Esophagus muscularis mucosa (tissue), 4 donors: ENCODE measurements at regions not wholly inside any gene's neighbourhood (a gene's known extent, or its start where the extent isn't known, plus 50 kb on each side); places are given as distances from the start of the nearest gene placed in this dataset.

ENCODE experiments used
- DNase-seq: peaks from one replicate; pipeline ENCODE4 v3.0.0-alpha.2; 2017; ENCODE audit errors: extremely low spot score
- H3K27ac ChIP-seq, 4 donors: fragments of 200-600 bp; sonication (generic); replicated peaks in 1 of 4; 1 replicate in 3 of 4; 2 replicates in 1 of 4; pipeline ENCODE4 v1.5.1; 2016 to 2019; ENCODE audit warnings: mild to moderate bottlenecking in 1 of 4
- H3K27me3 ChIP-seq, 4 donors: fragments of 200-600 bp; sonication (generic); one replicate each; pipeline versions ENCODE4 v1.5.1 to v1.6.0; 2016 to 2019
- H3K36me3 ChIP-seq, 4 donors: fragments of 200-600 bp; sonication (generic); one replicate each; pipeline ENCODE4 v1.5.1; 2016 to 2019
- H3K4me1 ChIP-seq, 4 donors: fragments of 200-600 bp; sonication (generic); one replicate each; pipeline ENCODE4 v1.5.1; 2016 to 2019
- H3K4me3 ChIP-seq, 4 donors: fragments of 200-600 bp; sonication (generic); 1 replicate in 2 of 4; 2 replicates in 2 of 4; pipeline ENCODE4 v1.5.1; 2016 to 2019; ENCODE audit warnings: mild to moderate bottlenecking in 4 of 4, moderate library complexity in 1 of 4
- H3K9me3 ChIP-seq, 4 donors: fragments of 200-600 bp; sonication (generic); 1 replicate in 3 of 4; 2 replicates in 1 of 4; pipeline ENCODE4 v1.5.1; 2016 to 2019
- CTCF ChIP-seq, 3 experiments: fragments of 200-600 bp in 2 of 3; fragments of 450-650 bp in 1 of 3; sonication (generic) in 2 of 3; IDR thresholded peaks; one replicate each; pipeline ENCODE4 v1.5.1; 2017 to 2019; ENCODE audit warnings: antibody characterized with exemption in 3 of 3, mild to moderate bottlenecking in 2 of 3, moderate library complexity in 1 of 3
- EP300 ChIP-seq: sonication (generic); formaldehyde crosslinking; IDR thresholded peaks from one replicate; pipeline ENCODE4 v1.6.1; 2017; ENCODE audit warnings: antibody characterized with exemption
- POLR2A ChIP-seq: fragments of 450-650 bp; IDR thresholded peaks from one replicate; pipeline ENCODE4 v1.6.1; 2017; ENCODE audit warnings: antibody characterized with exemption, moderate library complexity, mild to moderate bottlenecking, low read depth
- POLR2AphosphoS5 ChIP-seq, 2 donors: sonication (generic); formaldehyde crosslinking; IDR thresholded peaks; one replicate each; pipeline ENCODE4 v1.6.1; 2017; ENCODE audit warnings: antibody characterized with exemption in 2 of 2
- WGBS: methylation state at CpG from one replicate; pipeline ENCODE4 v1.1.5; 2018; 5-methylcytosine and 5-hydroxymethylcytosine counted together
- intact Hi-C: fragments of 100-400 bp; cut with DNase I; formaldehyde crosslinking; loops from one replicate; pipeline ENCODE4 v1.15.1; 2023

- no peaks in the 10 kb centered on the region for H3K9me3 ChIP-seq
- TF ChIP-seq POLR2AphosphoS5 (IDR thresholded peaks at IDR 0.05) (no peak), CTCF (IDR thresholded peaks at IDR 0.05) (no peak), POLR2A (no peak)
- peaks cover 0 to 25% (median 0%) of the 10 kb centered on the region in 4 donors for H3K27me3 ChIP-seq
- H3K27ac ChIP-seq: no peak overlapping the region
- no peak for DNase-seq
- H3K4me3 ChIP-seq: no peak overlapping the region
- 92% methylated on average over 2 of the region's 2 CpGs for WGBS
- intact Hi-C loops: no loop called here
- H3K4me1 ChIP-seq: peaks cover 0 to 13% (median 11%) of the 10 kb centered on the region in 4 donors
- no peaks in the 10 kb centered on the region for H3K36me3 ChIP-seq
Measured at GRCh38 chr6:160927416-160927815, 64.2 kb upstream of the MAP3K4 start.

- no peak for DNase-seq
- intact Hi-C loops: no loop called here
- Histone ChIP-seq H3K27me3 (peaks cover 0 to 25% (median 0%) of the 10 kb centered on the region in 4 donors), H3K4me1 (peaks cover 0 to 13% (median 11%) of the 10 kb centered on the region in 4 donors), H3K9me3 (no peaks in the 10 kb centered on the region), H3K4me3 (no peak overlapping the region), H3K27ac (no peak overlapping the region), H3K36me3 (no peaks in the 10 kb centered on the region)
- TF ChIP-seq POLR2A (no peak), EP300 (no peak), POLR2AphosphoS5 (IDR thresholded peaks at IDR 0.05) (no peak), CTCF (IDR thresholded peaks at IDR 0.05) (no peak)
- 87% methylated on average over 3 of the region's 3 CpGs for WGBS
Measured at GRCh38 chr6:160929361-160929760, 62.2 kb upstream of the MAP3K4 start.

GRCh38 chr6:160929831-160930230, 61.7 kb upstream of the MAP3K4 start:
- DNase-seq: no peak
- Histone ChIP-seq H3K4me1 (peaks cover 0 to 13% (median 11%) of the 10 kb centered on the region in 4 donors), H3K27me3 (peaks cover 0 to 25% (median 0%) of the 10 kb centered on the region in 4 donors), H3K36me3 (no peaks in the 10 kb centered on the region), H3K27ac (no peak overlapping the region), H3K9me3 (no peaks in the 10 kb centered on the region), H3K4me3 (no peak overlapping the region)
- intact Hi-C loops: loop anchor here (2.0 to 10.0 kb wide), 3 partner anchors 63 to 445 kb away; no protein-coding TSS in a partner anchor
- TF ChIP-seq CTCF (IDR thresholded peaks at IDR 0.05): no peak
- no peak for TF ChIP-seq POLR2A
- no peak for TF ChIP-seq EP300
- TF ChIP-seq POLR2AphosphoS5 (IDR thresholded peaks at IDR 0.05): no peak
- 79% methylated on average over 3 of the region's 3 CpGs for WGBS

- H3K36me3 ChIP-seq: no peaks in the 10 kb centered on the region
- intact Hi-C loops: loop anchor here (2.0 to 10.0 kb wide), 3 partner anchors 62 to 444 kb away; no protein-coding TSS in a partner anchor
- peak overlapping the region; percentile 56 to 63 (median 58) for H3K4me3 ChIP-seq
- H3K27ac ChIP-seq: peak overlapping the region in 1 of 4 donors; percentile 5
- TF ChIP-seq EP300: no peak
- peak; percentile 85 to 90 (median 90) for TF ChIP-seq CTCF (IDR thresholded peaks at IDR 0.05)
- TF ChIP-seq POLR2A: no peak
- peak in 1 of 2 donors; percentile 47 for TF ChIP-seq POLR2AphosphoS5 (IDR thresholded peaks at IDR 0.05)
- H3K27me3 ChIP-seq: peaks cover 0 to 22% (median 0%) of the 10 kb centered on the region in 4 donors
- H3K4me1 ChIP-seq: peaks cover 0 to 13% (median 11%) of the 10 kb centered on the region in 4 donors
- no peak for DNase-seq
- H3K9me3 ChIP-seq: no peaks in the 10 kb centered on the region
- 8% methylated on average over 15 of the region's 50 CpGs for WGBS
Measured at GRCh38 chr6:160930547-160931377, 60.8 kb upstream of the MAP3K4 start.
